HUES64 (cell line): ENCODE measurements at regions not wholly inside any gene's neighbourhood (a gene's known extent, or its start where the extent isn't known, plus 50 kb on each side); places are given as distances from the start of the nearest gene placed in this dataset.

Experiments used
- H3K27ac ChIP-seq: 2 replicates; pipeline ENCODE4 v1.7.0; 2013; ENCODE audit warnings: low read depth, low read length, inconsistent platforms
- H3K27me3 ChIP-seq: 2 replicates; pipeline ENCODE4 v1.6.1; 2013; ENCODE audit warnings: mild to moderate bottlenecking, low read length; ENCODE audit not compliant: insufficient read depth
- H3K36me3 ChIP-seq: 2 replicates; pipeline ENCODE4 v1.6.1; 2013; ENCODE audit warnings: mild to moderate bottlenecking, low read length; ENCODE audit not compliant: insufficient read depth
- H3K4me1 ChIP-seq: 2 replicates; pipeline ENCODE4 v1.6.1; 2013; ENCODE audit warnings: mild to moderate bottlenecking, low read length, moderate library complexity; ENCODE audit not compliant: insufficient read depth
- H3K4me3 ChIP-seq: 2 replicates; pipeline ENCODE4 v1.5.1; 2013; ENCODE audit warnings: mild to moderate bottlenecking, low read length, moderate library complexity
- H3K9ac ChIP-seq: 2 replicates; pipeline ENCODE4 v1.6.1; 2013; ENCODE audit warnings: mild to moderate bottlenecking, low read depth, low read length
- H3K9me3 ChIP-seq: 2 replicates; pipeline ENCODE4 v1.6.1; 2013; ENCODE audit warnings: low read depth, low read length; ENCODE audit not compliant: insufficient read depth
- WGBS: fragments of 150-250, 120-280 bp; methylation state at CpG from one replicate; pipeline ENCODE4 v1.1.7; 2013; ENCODE audit warnings: missing lambda C conversion rate; 5-methylcytosine and 5-hydroxymethylcytosine counted together

- Histone ChIP-seq H3K4me1 (no peaks in the 10 kb centered on the region), H3K27ac (no peak overlapping the region), H3K9ac (no peak overlapping the region), H3K9me3 (no peaks in the 10 kb centered on the region), H3K4me3 (no peak overlapping the region), H3K27me3 (no peaks in the 10 kb centered on the region), H3K36me3 (no peaks in the 10 kb centered on the region)
- WGBS = 90% methylated on average over 12 of the region's 12 CpGs
Measured at GRCh38 chr4:100682477-100683218, 164.8 kb upstream of the EMCN start.

GRCh38 chr4:100681289-100681688 is 163.5 kb upstream of the EMCN start:
- H3K4me3 ChIP-seq = no peak overlapping the region
- no peaks in the 10 kb centered on the region for H3K27me3 ChIP-seq
- H3K36me3 ChIP-seq = no peaks in the 10 kb centered on the region
- H3K9ac ChIP-seq = no peak overlapping the region
- H3K27ac ChIP-seq = no peak overlapping the region
- no peaks in the 10 kb centered on the region for H3K9me3 ChIP-seq
- H3K4me1 ChIP-seq = no peaks in the 10 kb centered on the region
- WGBS = 100% methylated on average over 2 of the region's 3 CpGs

GRCh38 chr4:100679926-100680325 is 162.1 kb upstream of the EMCN start:
- H3K9ac ChIP-seq = no peak overlapping the region
- WGBS = 91% methylated on average over 1 of the region's 1 CpG
- H3K4me3 ChIP-seq = no peak overlapping the region
- H3K27me3 ChIP-seq = no peaks in the 10 kb centered on the region
- H3K36me3 ChIP-seq = no peaks in the 10 kb centered on the region
- H3K4me1 ChIP-seq = no peaks in the 10 kb centered on the region
- H3K27ac ChIP-seq = no peak overlapping the region
- H3K9me3 ChIP-seq = no peaks in the 10 kb centered on the region

GRCh38 chr4:100674976-100675375 is 157.2 kb upstream of the EMCN start:
- Histone ChIP-seq H3K9me3 (no peaks in the 10 kb centered on the region), H3K27ac (no peak overlapping the region), H3K4me3 (no peak overlapping the region), H3K4me1 (no peaks in the 10 kb centered on the region), H3K27me3 (no peaks in the 10 kb centered on the region), H3K36me3 (no peaks in the 10 kb centered on the region), H3K9ac (no peak overlapping the region)
- 93% methylated on average over 2 of the region's 3 CpGs for WGBS

GRCh38 chr4:100657187-100657586 is 139.4 kb upstream of the EMCN start:
- Histone ChIP-seq H3K27ac (no peak overlapping the region), H3K27me3 (no peaks in the 10 kb centered on the region), H3K4me3 (no peak overlapping the region), H3K4me1 (no peaks in the 10 kb centered on the region), H3K9ac (no peak overlapping the region), H3K9me3 (no peaks in the 10 kb centered on the region), H3K36me3 (no peaks in the 10 kb centered on the region)

GRCh38 chr4:100651499-100652175 is 133.8 kb upstream of the EMCN start:
- H3K27ac ChIP-seq = no peak overlapping the region
- no peak overlapping the region for H3K4me3 ChIP-seq
- H3K36me3 ChIP-seq = no peaks in the 10 kb centered on the region
- H3K9me3 ChIP-seq = no peaks in the 10 kb centered on the region
- WGBS = 96% methylated on average over 2 of the region's 3 CpGs
- H3K4me1 ChIP-seq = no peaks in the 10 kb centered on the region
- no peak overlapping the region for H3K9ac ChIP-seq
- H3K27me3 ChIP-seq = no peaks in the 10 kb centered on the region

- WGBS = no CpG with 5 or more reads among the region's 1 CpG
- Histone ChIP-seq H3K4me3 (no peak overlapping the region), H3K9ac (no peak overlapping the region), H3K36me3 (no peaks in the 10 kb centered on the region), H3K27ac (no peak overlapping the region), H3K9me3 (no peaks in the 10 kb centered on the region), H3K4me1 (no peaks in the 10 kb centered on the region), H3K27me3 (no peaks in the 10 kb centered on the region)
Measured at GRCh38 chr4:100649417-100649816, 131.6 kb upstream of the EMCN start.

GRCh38 chr4:100644150-100644549 is 126.3 kb upstream of the EMCN start:
- H3K4me1 ChIP-seq = no peaks in the 10 kb centered on the region
- H3K27ac ChIP-seq = no peak overlapping the region
- no peaks in the 10 kb centered on the region for H3K27me3 ChIP-seq
- H3K36me3 ChIP-seq = no peaks in the 10 kb centered on the region
- no peaks in the 10 kb centered on the region for H3K9me3 ChIP-seq
- 77% methylated on average over 1 of the region's 3 CpGs for WGBS
- no peak overlapping the region for H3K4me3 ChIP-seq
- H3K9ac ChIP-seq = no peak overlapping the region

- H3K4me1 ChIP-seq = no peaks in the 10 kb centered on the region
- H3K27me3 ChIP-seq = no peaks in the 10 kb centered on the region
- no peak overlapping the region for H3K27ac ChIP-seq
- H3K9ac ChIP-seq = no peak overlapping the region
- no peak overlapping the region for H3K4me3 ChIP-seq
- no peaks in the 10 kb centered on the region for H3K9me3 ChIP-seq
- H3K36me3 ChIP-seq = no peaks in the 10 kb centered on the region
Measured at GRCh38 chr4:100641336-100641735, 123.5 kb upstream of the EMCN start.

- H3K4me3 ChIP-seq = no peak overlapping the region
- H3K9ac ChIP-seq = no peak overlapping the region
- no peaks in the 10 kb centered on the region for H3K9me3 ChIP-seq
- H3K27me3 ChIP-seq = no peaks in the 10 kb centered on the region
- H3K27ac ChIP-seq = no peak overlapping the region
- H3K4me1 ChIP-seq = no peaks in the 10 kb centered on the region
- H3K36me3 ChIP-seq = no peaks in the 10 kb centered on the region
Measured at GRCh38 chr4:100635899-100636298, 118.1 kb upstream of the EMCN start.

- H3K27ac ChIP-seq = no peak overlapping the region
- H3K4me3 ChIP-seq = no peak overlapping the region
- no peaks in the 10 kb centered on the region for H3K4me1 ChIP-seq
- no peak overlapping the region for H3K9ac ChIP-seq
- H3K27me3 ChIP-seq = no peaks in the 10 kb centered on the region
- H3K9me3 ChIP-seq = no peaks in the 10 kb centered on the region
- WGBS = 95% methylated on average over 2 of the region's 2 CpGs
- no peaks in the 10 kb centered on the region for H3K36me3 ChIP-seq
Measured at GRCh38 chr4:100633269-100633668, 115.4 kb upstream of the EMCN start.

- Histone ChIP-seq H3K36me3 (no peaks in the 10 kb centered on the region), H3K4me1 (no peaks in the 10 kb centered on the region), H3K4me3 (no peak overlapping the region), H3K9ac (no peak overlapping the region), H3K9me3 (no peaks in the 10 kb centered on the region), H3K27me3 (no peaks in the 10 kb centered on the region), H3K27ac (no peak overlapping the region)
- 87% methylated on average over 2 of the region's 2 CpGs for WGBS
Measured at GRCh38 chr4:100632163-100632562, 114.3 kb upstream of the EMCN start.
